Loucy (cell line): ENCODE measurements at regions not wholly inside any gene's neighbourhood (a gene's known extent, or its start where the extent isn't known, plus 50 kb on each side); places are given as distances from the start of the nearest gene placed in this dataset.

ENCODE experiments used
- H2AFZ ChIP-seq: fragments of 200-600 bp; sonication (generic); 2 replicates; pipeline ENCODE4 v1.6.0; 2016; ENCODE audit warnings: antibody characterized with exemption, mild to moderate bottlenecking, low read length, moderate library complexity
- H3F3A ChIP-seq: fragments of 200-600 bp; 2 replicates; pipeline ENCODE4 v1.6.0; 2016; ENCODE audit warnings: antibody characterized with exemption, low read depth, mild to moderate bottlenecking
- H3K27me3 ChIP-seq: fragments of 200-600 bp; sonication (generic); 2 replicates; pipeline ENCODE4 v1.6.1; 2014; ENCODE audit warnings: low read length, mild to moderate bottlenecking; ENCODE audit not compliant: insufficient read depth, poor library complexity, severe bottlenecking
- H3K36me3 ChIP-seq: fragments of 200-600 bp; sonication (generic); 2 replicates; pipeline ENCODE4 v1.6.1; 2016; ENCODE audit warnings: low read length; ENCODE audit not compliant: insufficient read depth
- H3K4me1 ChIP-seq: fragments of 200-600 bp; sonication (generic); 2 replicates; pipeline ENCODE4 v1.5.1; 2014; ENCODE audit warnings: low read length, mild to moderate bottlenecking; ENCODE audit not compliant: insufficient read depth, poor library complexity, severe bottlenecking
- H3K4me2 ChIP-seq: fragments of 200-600 bp; sonication (generic); 2 replicates; pipeline ENCODE4 v1.6.0; 2014; ENCODE audit warnings: antibody characterized with exemption, low read length, low read depth, mild to moderate bottlenecking; ENCODE audit not compliant: poor library complexity, severe bottlenecking
- H3K4me3 ChIP-seq: fragments of 200-600 bp; sonication (generic); 2 replicates; pipeline ENCODE4 v1.5.1; 2014; ENCODE audit warnings: low read length, mild to moderate bottlenecking, mixed read lengths; ENCODE audit not compliant: poor library complexity, severe bottlenecking
- H3K79me2 ChIP-seq: fragments of 200-600 bp; sonication (generic); 2 replicates; pipeline ENCODE4 v1.6.1; 2014; ENCODE audit warnings: low read length; ENCODE audit not compliant: insufficient read depth
- H3K9ac ChIP-seq: fragments of 200-600 bp; sonication (generic); 2 replicates; pipeline ENCODE4 v1.6.0; 2014; ENCODE audit warnings: mild to moderate bottlenecking, low read depth, low read length, moderate library complexity; ENCODE audit not compliant: poor library complexity, severe bottlenecking
- H3K9me2 ChIP-seq: fragments of 200-600 bp; sonication (generic); replicated peaks from 2 replicates; pipeline ENCODE4 v1.6.1; 2016; ENCODE audit warnings: low read depth, low read length, mixed read lengths
- H3K9me3 ChIP-seq: fragments of 200-600 bp; sonication (generic); 2 replicates; pipeline ENCODE4 v1.6.1; 2014; ENCODE audit warnings: mild to moderate bottlenecking, antibody characterized with exemption, low read length, low read depth; ENCODE audit not compliant: insufficient read depth
- H4K20me1 ChIP-seq: fragments of 200-600 bp; sonication (generic); 2 replicates; pipeline ENCODE4 v1.6.0; 2014; ENCODE audit warnings: antibody characterized with exemption, low read length, mild to moderate bottlenecking; ENCODE audit not compliant: insufficient read depth, poor library complexity, severe bottlenecking
- CTCF ChIP-seq: fragments of 200-600 bp; sonication (generic); conservative IDR thresholded peaks from 2 replicates; pipeline ENCODE4 v1.5.1; 2014; ENCODE audit warnings: mild to moderate bottlenecking, antibody characterized with exemption, low read length
- EZH2phosphoT487 ChIP-seq: fragments of 200-600 bp; IDR thresholded peaks from 2 replicates; pipeline ENCODE4 v1.6.1; 2018; ENCODE audit warnings: antibody characterized with exemption, mild to moderate bottlenecking, moderate library complexity, borderline replicate concordance

DNA sequence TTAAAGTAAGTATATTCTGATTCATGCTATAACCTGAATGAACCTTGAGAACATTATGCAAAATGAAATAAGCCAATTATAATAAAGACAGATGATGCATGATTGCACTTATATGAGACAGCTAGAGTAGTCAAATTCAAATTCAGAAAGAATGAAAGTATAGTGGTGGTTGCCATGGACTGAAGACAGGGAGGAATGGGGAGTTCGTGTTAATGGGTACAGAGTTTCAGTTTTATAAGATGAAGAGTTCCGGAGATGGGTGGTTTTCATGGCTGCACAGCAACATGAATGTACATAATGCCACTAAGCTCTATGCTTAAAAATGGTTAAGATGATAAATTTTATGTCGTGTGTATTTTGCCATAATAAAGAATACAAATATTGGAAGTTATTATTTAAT, 751.2 kb downstream of the TSN start:
- TF ChIP-seq EZH2phosphoT487 (no peak), CTCF (no peak)
- Histone ChIP-seq H3K36me3 (no peaks in the 10 kb centered on the region), H3K79me2 (no peaks in the 10 kb centered on the region), H3K27me3 (no peaks in the 10 kb centered on the region), H4K20me1 (no peaks in the 10 kb centered on the region), H3K9ac (no peak overlapping the region), H3K4me3 (no peak overlapping the region), H3F3A (no peaks in the 10 kb centered on the region), H2AFZ (no peak overlapping the region), H3K4me2 (no peak overlapping the region), H3K4me1 (no peaks in the 10 kb centered on the region), H3K9me2 (no peaks in the 10 kb centered on the region), H3K9me3 (no peaks in the 10 kb centered on the region)

DNA sequence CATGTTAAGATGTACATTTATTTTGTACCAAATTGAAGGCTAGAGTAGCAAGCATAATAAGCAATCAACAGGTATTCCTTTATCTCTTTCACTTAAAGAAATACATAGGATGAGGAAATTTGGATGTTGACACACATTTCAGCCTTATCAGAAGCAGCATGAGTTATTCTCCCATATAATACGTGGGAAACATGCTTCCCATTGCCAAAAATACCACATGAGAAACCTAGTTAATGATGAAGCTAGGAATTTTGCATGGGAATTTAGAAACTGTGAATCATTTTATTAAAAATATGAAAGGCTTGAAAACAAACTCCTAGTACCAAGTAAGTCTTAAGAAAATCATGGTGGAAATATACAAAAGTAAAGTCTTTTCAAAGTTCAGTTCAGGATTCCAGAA, 751.8 kb downstream of the TSN start:
- TF ChIP-seq CTCF (no peak), EZH2phosphoT487 (no peak)

GRCh38 chr2:122512091-122512490, 756.6 kb downstream of the TSN start:
- H3K9ac ChIP-seq: no peak overlapping the region
- H3K27me3 ChIP-seq: no peaks in the 10 kb centered on the region

More for the DNA sequence above, 751.8 kb downstream of the TSN start:
- no peak overlapping the region for H3K4me2 ChIP-seq
- H3K9me3 ChIP-seq: no peaks in the 10 kb centered on the region
- no peaks in the 10 kb centered on the region for H3K9me2 ChIP-seq
- no peaks in the 10 kb centered on the region for H3K4me1 ChIP-seq
- H2AFZ ChIP-seq: no peak overlapping the region
- H3K9ac ChIP-seq: no peak overlapping the region
- no peaks in the 10 kb centered on the region for H3K27me3 ChIP-seq
- no peaks in the 10 kb centered on the region for H3F3A ChIP-seq
- H3K79me2 ChIP-seq: no peaks in the 10 kb centered on the region
- no peak overlapping the region for H3K4me3 ChIP-seq
- H3K36me3 ChIP-seq: no peaks in the 10 kb centered on the region
- no peaks in the 10 kb centered on the region for H4K20me1 ChIP-seq

More at GRCh38 chr2:122512091-122512490, 756.6 kb downstream of the TSN start:
- no peaks in the 10 kb centered on the region for H3K79me2 ChIP-seq
- TF ChIP-seq EZH2phosphoT487: no peak
- no peak for TF ChIP-seq CTCF
- H3K9me2 ChIP-seq: no peaks in the 10 kb centered on the region
- H3K4me1 ChIP-seq: no peaks in the 10 kb centered on the region
- no peak overlapping the region for H2AFZ ChIP-seq
- H3K36me3 ChIP-seq: no peaks in the 10 kb centered on the region
- no peaks in the 10 kb centered on the region for H4K20me1 ChIP-seq
- no peak overlapping the region for H3K4me2 ChIP-seq
- H3F3A ChIP-seq: no peaks in the 10 kb centered on the region
- H3K9me3 ChIP-seq: no peaks in the 10 kb centered on the region
- H3K4me3 ChIP-seq: no peak overlapping the region
